ENCODE measurements at regions not wholly inside any gene's neighbourhood (a gene's known extent, or its start where the extent isn't known, plus 50 kb on each side); places are given as distances from the start of the nearest gene placed in this dataset.

- TF ChIP-seq CTCF (IDR thresholded peaks at IDR 0.05; ENCODE audit: poor library complexity) (no peak), EZH2 (IDR thresholded peaks at IDR 0.05; ENCODE audit: borderline replicate concordance) (no peak)
Measured at GRCh38 chr20:22680031-22680740, 95.8 kb upstream of the FOXA2 start.

All from hepatocyte (in vitro differentiated cells).